ENCODE measurements at regions not wholly inside any gene's neighbourhood (a gene's known extent, or its start where the extent isn't known, plus 50 kb on each side); places are given as distances from the start of the nearest gene placed in this dataset.

DNA sequence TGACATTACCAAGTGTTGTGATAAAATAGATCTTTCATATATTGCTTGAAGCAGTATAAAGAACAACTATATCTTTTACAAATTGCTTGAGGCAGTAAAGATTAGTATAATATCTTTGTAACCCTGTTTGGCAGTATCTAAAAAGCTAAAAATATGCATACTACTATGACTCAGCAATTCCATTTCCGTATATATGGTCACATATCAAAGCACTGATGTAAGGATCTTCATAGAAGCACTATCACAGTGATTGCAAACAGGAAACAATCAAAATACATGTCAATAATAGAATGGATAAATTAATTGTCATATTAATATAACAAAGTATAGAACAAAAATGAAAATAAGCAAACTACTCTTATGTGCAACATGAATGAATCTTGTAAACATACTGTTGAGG, 158.4 kb upstream of the IGF1 start:
- TF ChIP-seq EZH2phosphoT487 (IDR thresholded peaks at IDR 0.05) (no peak), EZH2 (IDR thresholded peaks at IDR 0.05) (no peak)
- TF ChIP-seq, protein P1, sequence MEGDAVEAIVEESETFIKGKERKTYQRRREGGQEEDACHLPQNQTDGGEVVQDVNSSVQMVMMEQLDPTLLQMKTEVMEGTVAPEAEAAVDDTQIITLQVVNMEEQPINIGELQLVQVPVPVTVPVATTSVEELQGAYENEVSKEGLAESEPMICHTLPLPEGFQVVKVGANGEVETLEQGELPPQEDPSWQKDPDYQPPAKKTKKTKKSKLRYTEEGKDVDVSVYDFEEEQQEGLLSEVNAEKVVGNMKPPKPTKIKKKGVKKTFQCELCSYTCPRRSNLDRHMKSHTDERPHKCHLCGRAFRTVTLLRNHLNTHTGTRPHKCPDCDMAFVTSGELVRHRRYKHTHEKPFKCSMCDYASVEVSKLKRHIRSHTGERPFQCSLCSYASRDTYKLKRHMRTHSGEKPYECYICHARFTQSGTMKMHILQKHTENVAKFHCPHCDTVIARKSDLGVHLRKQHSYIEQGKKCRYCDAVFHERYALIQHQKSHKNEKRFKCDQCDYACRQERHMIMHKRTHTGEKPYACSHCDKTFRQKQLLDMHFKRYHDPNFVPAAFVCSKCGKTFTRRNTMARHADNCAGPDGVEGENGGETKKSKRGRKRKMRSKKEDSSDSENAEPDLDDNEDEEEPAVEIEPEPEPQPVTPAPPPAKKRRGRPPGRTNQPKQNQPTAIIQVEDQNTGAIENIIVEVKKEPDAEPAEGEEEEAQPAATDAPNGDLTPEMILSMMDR (IDR thresholded peaks at IDR 0.05), result no peak

All from neural progenitor cell (in vitro differentiated cells).